Transverse colon (tissue), 4 donors: ENCODE measurements at regions not wholly inside any gene's neighbourhood (a gene's known extent, or its start where the extent isn't known, plus 50 kb on each side); places are given as distances from the start of the nearest gene placed in this dataset.

ENCODE experiments used
- DNase-seq: peaks from one replicate; pipeline ENCODE4 v3.0.0-alpha.2; 2019
- H3K27ac ChIP-seq, 4 donors: fragments of 200-600 bp; sonication (generic); 2 replicates each; pipeline ENCODE4 v1.5.1; 2016 to 2018; ENCODE audit warnings: inconsistent platforms in 4 of 4
- H3K27me3 ChIP-seq: fragments of 200-600 bp; sonication (generic); 2 replicates; pipeline ENCODE4 v1.5.1; 2017; ENCODE audit warnings: inconsistent platforms
- H3K36me3 ChIP-seq, 4 donors: fragments of 200-600 bp; sonication (generic); 2 replicates each; pipeline ENCODE4 v1.5.1; 2017 to 2019; ENCODE audit warnings: inconsistent platforms in 4 of 4
- H3K4me1 ChIP-seq, 4 donors: fragments of 200-600 bp; sonication (generic); 2 replicates each; pipeline ENCODE4 v1.5.1; 2017 to 2020; ENCODE audit warnings: inconsistent platforms in 4 of 4
- H3K4me3 ChIP-seq, 4 donors: fragments of 200-600 bp; sonication (generic); 1 replicate in 1 of 4; 2 replicates in 3 of 4; pipeline versions ENCODE4 v1.5.1 to v1.6.1; 2017 to 2019; ENCODE audit warnings: inconsistent platforms in 4 of 4
- H3K9me3 ChIP-seq, 2 donors: fragments of 200-600 bp; sonication (generic); 2 replicates each; pipeline ENCODE4 v1.5.1; 2017 to 2019; ENCODE audit warnings: inconsistent platforms in 2 of 2
- EP300 ChIP-seq: sonication (generic); formaldehyde crosslinking; IDR thresholded peaks from one replicate; pipeline ENCODE4 v1.6.1; 2017; ENCODE audit warnings: antibody characterized with exemption, low read depth
- POLR2A ChIP-seq: fragments of 450-650 bp; IDR thresholded peaks from one replicate; pipeline ENCODE4 v1.6.1; 2016; ENCODE audit warnings: antibody characterized with exemption, mild to moderate bottlenecking, moderate library complexity
- POLR2AphosphoS5 ChIP-seq, 3 donors: sonication (generic); formaldehyde crosslinking; IDR thresholded peaks; one replicate each; pipeline ENCODE4 v1.6.1; 2016; ENCODE audit warnings: antibody characterized with exemption in 3 of 3
- WGBS, 2 donors: methylation state at CpG; one replicate each; pipeline ENCODE4 v1.1.5; 2018; ENCODE audit warnings: low coverage in 1 of 2; 5-methylcytosine and 5-hydroxymethylcytosine counted together
- in situ Hi-C, 4 donors: fragments of 200-750 bp; cut with MboI; loops; one replicate each; pipeline versions ENCODE4 v1.15.0 to v1.15.1; 2017; ENCODE audit warnings: low sequenced_read_pairs in 3 of 4, low pct_ligation_motif_present in 1 of 4, low pct_unique_long_range_greater_than_20kb in 1 of 4
- intact Hi-C: fragments of 100-400 bp; cut with DNase I; formaldehyde crosslinking; loops from one replicate; pipeline ENCODE4 v1.15.1; 2023; ENCODE audit warnings: low total_unique reads
- TF ChIP-seq, protein P1 (sequence below), 5 experiments: fragments of 200-600 bp in 3 of 5; fragments of 450-650 bp in 2 of 5; sonication (generic) in 3 of 5; IDR thresholded peaks; 1 replicate in 2 of 5; 2 replicates in 3 of 5; pipeline ENCODE4 v1.5.1; 2016 to 2017; ENCODE audit warnings: antibody characterized with exemption in 5 of 5, inconsistent platforms in 3 of 5, mild to moderate bottlenecking in 2 of 5, moderate library complexity in 1 of 5

DNA sequence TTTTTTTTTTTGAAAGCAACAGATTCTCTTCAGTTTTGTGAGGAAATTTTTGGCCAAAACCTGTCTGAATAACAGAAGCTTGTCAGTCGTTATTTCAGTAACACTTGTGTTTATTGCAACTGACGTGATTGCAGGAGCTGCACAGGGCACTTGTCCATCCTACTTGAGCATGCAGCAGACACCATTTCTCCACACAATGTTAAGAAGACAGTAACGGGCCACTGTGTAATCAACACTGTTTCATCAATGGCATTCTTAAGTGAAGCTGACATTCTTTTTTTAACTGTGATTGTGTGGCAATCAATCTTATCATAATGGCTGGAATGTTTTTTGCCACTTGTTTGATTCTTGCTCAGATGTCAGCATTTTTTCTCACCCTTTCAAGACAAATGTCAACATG, 50.1 kb upstream of the PIEZO2 start:
- in situ Hi-C loops (no loop called here), intact Hi-C loops (no loop called here)
- DNase-seq: no peak
- no peak for TF ChIP-seq POLR2A
- no peak for TF ChIP-seq POLR2AphosphoS5 (IDR thresholded peaks at IDR 0.05)
- TF ChIP-seq, protein P1, sequence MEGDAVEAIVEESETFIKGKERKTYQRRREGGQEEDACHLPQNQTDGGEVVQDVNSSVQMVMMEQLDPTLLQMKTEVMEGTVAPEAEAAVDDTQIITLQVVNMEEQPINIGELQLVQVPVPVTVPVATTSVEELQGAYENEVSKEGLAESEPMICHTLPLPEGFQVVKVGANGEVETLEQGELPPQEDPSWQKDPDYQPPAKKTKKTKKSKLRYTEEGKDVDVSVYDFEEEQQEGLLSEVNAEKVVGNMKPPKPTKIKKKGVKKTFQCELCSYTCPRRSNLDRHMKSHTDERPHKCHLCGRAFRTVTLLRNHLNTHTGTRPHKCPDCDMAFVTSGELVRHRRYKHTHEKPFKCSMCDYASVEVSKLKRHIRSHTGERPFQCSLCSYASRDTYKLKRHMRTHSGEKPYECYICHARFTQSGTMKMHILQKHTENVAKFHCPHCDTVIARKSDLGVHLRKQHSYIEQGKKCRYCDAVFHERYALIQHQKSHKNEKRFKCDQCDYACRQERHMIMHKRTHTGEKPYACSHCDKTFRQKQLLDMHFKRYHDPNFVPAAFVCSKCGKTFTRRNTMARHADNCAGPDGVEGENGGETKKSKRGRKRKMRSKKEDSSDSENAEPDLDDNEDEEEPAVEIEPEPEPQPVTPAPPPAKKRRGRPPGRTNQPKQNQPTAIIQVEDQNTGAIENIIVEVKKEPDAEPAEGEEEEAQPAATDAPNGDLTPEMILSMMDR (IDR thresholded peaks at IDR 0.05): no peak
- TF ChIP-seq EP300: no peak
- H3K36me3 ChIP-seq: no peaks in the 10 kb centered on the region
- no peaks in the 10 kb centered on the region for H3K4me1 ChIP-seq
- H3K9me3 ChIP-seq: no peaks in the 10 kb centered on the region
- no peak overlapping the region for H3K27ac ChIP-seq
- WGBS, 2 donors: 20 to 41% methylated on average over 1 to 3 of the region's 3 CpGs
- no peaks in the 10 kb centered on the region for H3K27me3 ChIP-seq
- no peak overlapping the region for H3K4me3 ChIP-seq
